IPS-NIHi11 (cell line): ENCODE measurements at regions not wholly inside any gene's neighbourhood (a gene's known extent, or its start where the extent isn't known, plus 50 kb on each side); places are given as distances from the start of the nearest gene placed in this dataset.

Source experiments
- DNase-seq: peaks from one replicate; pipeline ENCODE4 v3.0.0; 2012; ENCODE audit warnings: mixed read lengths, low spot score

- no peak for DNase-seq
Observed at GRCh38 chr5:4643190-4643589, 496.9 kb upstream of the ADAMTS16 start.

- DNase-seq = no peak
Observed at GRCh38 chr5:4643960-4644359, 496.2 kb upstream of the ADAMTS16 start.

- no peak for DNase-seq
Observed at GRCh38 chr5:4646715-4647375, 493.3 kb upstream of the ADAMTS16 start.

- DNase-seq = no peak
Observed at GRCh38 chr5:4647955-4648354, 492.2 kb upstream of the ADAMTS16 start.

- no peak for DNase-seq
Observed at GRCh38 chr5:4651806-4652565, 488.1 kb upstream of the ADAMTS16 start.

GRCh38 chr5:4653475-4653874 is 486.7 kb upstream of the ADAMTS16 start:
- no peak for DNase-seq

GRCh38 chr5:4659851-4660250 is 480.3 kb upstream of the ADAMTS16 start:
- no peak for DNase-seq

GRCh38 chr5:4661326-4661725 is 478.8 kb upstream of the ADAMTS16 start:
- DNase-seq = no peak

GRCh38 chr5:4661836-4662235 is 478.3 kb upstream of the ADAMTS16 start:
- DNase-seq = no peak

GRCh38 chr5:4662756-4663155 is 477.4 kb upstream of the ADAMTS16 start:
- no peak for DNase-seq

GRCh38 chr5:4665911-4666310 is 474.2 kb upstream of the ADAMTS16 start:
- DNase-seq = no peak

- DNase-seq = no peak
Observed at GRCh38 chr5:4674166-4674565, 466.0 kb upstream of the ADAMTS16 start.

GRCh38 chr5:4676934-4677333 is 463.2 kb upstream of the ADAMTS16 start:
- DNase-seq = no peak

- no peak for DNase-seq
Observed at GRCh38 chr5:4684946-4685345, 455.2 kb upstream of the ADAMTS16 start.

- DNase-seq = no peak
Observed at GRCh38 chr5:4698596-4698995, 441.5 kb upstream of the ADAMTS16 start.

GRCh38 chr5:4699592-4699991 is 440.5 kb upstream of the ADAMTS16 start:
- DNase-seq = no peak

- DNase-seq = peak; percentile 41
Observed at GRCh38 chr5:4700069-4700468, 440.1 kb upstream of the ADAMTS16 start.

GRCh38 chr5:4700871-4701270 is 439.3 kb upstream of the ADAMTS16 start:
- no peak for DNase-seq

- DNase-seq = no peak
Observed at GRCh38 chr5:4703931-4704458, 436.1 kb upstream of the ADAMTS16 start.

GRCh38 chr5:4704951-4705350 is 435.2 kb upstream of the ADAMTS16 start:
- DNase-seq = no peak

- DNase-seq = no peak
Observed at GRCh38 chr5:4716781-4717180, 423.3 kb upstream of the ADAMTS16 start.

- DNase-seq = no peak
Observed at GRCh38 chr5:4717446-4717845, 422.7 kb upstream of the ADAMTS16 start.

- no peak for DNase-seq
Observed at GRCh38 chr5:4720831-4721230, 419.3 kb upstream of the ADAMTS16 start.

- no peak for DNase-seq
Observed at GRCh38 chr5:4722886-4723285, 417.2 kb upstream of the ADAMTS16 start.
